ENCODE measurements at regions not wholly inside any gene's neighbourhood (a gene's known extent, or its start where the extent isn't known, plus 50 kb on each side); places are given as distances from the start of the nearest gene placed in this dataset.

- TF ChIP-seq, protein P1, sequence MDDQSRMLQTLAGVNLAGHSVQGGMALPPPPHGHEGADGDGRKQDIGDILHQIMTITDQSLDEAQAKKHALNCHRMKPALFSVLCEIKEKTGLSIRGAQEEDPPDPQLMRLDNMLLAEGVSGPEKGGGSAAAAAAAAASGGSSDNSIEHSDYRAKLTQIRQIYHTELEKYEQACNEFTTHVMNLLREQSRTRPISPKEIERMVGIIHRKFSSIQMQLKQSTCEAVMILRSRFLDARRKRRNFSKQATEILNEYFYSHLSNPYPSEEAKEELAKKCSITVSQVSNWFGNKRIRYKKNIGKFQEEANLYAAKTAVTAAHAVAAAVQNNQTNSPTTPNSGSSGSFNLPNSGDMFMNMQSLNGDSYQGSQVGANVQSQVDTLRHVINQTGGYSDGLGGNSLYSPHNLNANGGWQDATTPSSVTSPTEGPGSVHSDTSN (IDR thresholded peaks at IDR 0.05), result no peak
- TF ChIP-seq JUND (IDR thresholded peaks at IDR 0.05) (no peak), USF1 (IDR thresholded peaks at IDR 0.05; ENCODE audit: borderline replicate concordance, low read depth) (no peak), EP300 (IDR thresholded peaks at IDR 0.05; ENCODE audit: borderline replicate concordance in 1 of 2, low read depth in 1 of 2, low read length in 1 of 2) (no peak)
Observed at GRCh38 chrX:69014200-69014599, 151.1 kb downstream of the PJA1 start (continued).

GRCh38 chrX:69010339-69010738 is 154.9 kb downstream of the PJA1 start:
- Histone ChIP-seq H3K9me3 (no peaks in the 10 kb centered on the region), H3K27me3 (ENCODE audit: insufficient read depth) (no peaks in the 10 kb centered on the region), H3K4me1 (ENCODE audit: control insufficient read depth in 1 of 2, insufficient read depth in 2 of 2, low read depth in 1 of 2, low read length in 1 of 2) (no peaks in the 10 kb centered on the region; a peak in 1 of 4 replicates), H4K20me1 (ENCODE audit: insufficient read depth) (no peaks in the 10 kb centered on the region), H3K27ac (ENCODE audit: low read depth in 2 of 2, low read length in 1 of 2) (no peak overlapping the region), H3K36me3 (replicated peaks in 1 of 2; ENCODE audit: control insufficient read depth in 1 of 2, insufficient read depth in 2 of 2, low read length in 1 of 2) (no peaks in the 10 kb centered on the region), H3K4me3 (ENCODE audit: low read depth in 2 of 2, low read length in 1 of 2) (no peak overlapping the region), H3F3A (replicated peaks; ENCODE audit: insufficient read depth) (no peaks in the 10 kb centered on the region), H3K4me2 (no peak overlapping the region), H3K9ac (no peak overlapping the region), H3K9me2 (no peaks in the 10 kb centered on the region; the same call in 1 of the 2 replicates), H2AFZ (ENCODE audit: low read depth) (no peak overlapping the region), H3K79me2 (ENCODE audit: insufficient read depth) (no peaks in the 10 kb centered on the region)
- no peak for DNase-seq
- TF ChIP-seq SMC3 (IDR thresholded peaks at IDR 0.05; ENCODE audit: low read depth, low read length) (no peak), YY1 (IDR thresholded peaks at IDR 0.05; ENCODE audit: low read depth) (no peak), ELF1 (IDR thresholded peaks at IDR 0.05) (no peak), EP300 (IDR thresholded peaks at IDR 0.05; ENCODE audit: borderline replicate concordance in 1 of 2, low read depth in 1 of 2, low read length in 1 of 2) (no peak), GATA2 (CRISPR knock-in tag; IDR thresholded peaks at IDR 0.05) (no peak), TCF12 (IDR thresholded peaks at IDR 0.05) (no peak), TAF1 (IDR thresholded peaks at IDR 0.05; ENCODE audit: borderline replicate concordance, low read depth, low read length) (no peak), TEAD4 (IDR thresholded peaks at IDR 0.05; ENCODE audit: borderline replicate concordance, insufficient read depth) (no peak), MXI1 (IDR thresholded peaks at IDR 0.05; ENCODE audit: low read depth, low read length) (no peak)
- 10% methylated on average over 4 of the region's 4 CpGs for WGBS (ENCODE audit: low lambda C conversion rate)
- POLR2A ChIA-PET, result interaction anchor here (0.6 kb wide), 1 partner anchor 548 kb away, joined by 3 read pairs; no protein-coding TSS in a partner anchor
- CTCF ChIA-PET, result interaction anchor here (1.0 kb wide), 1 partner anchor 211 kb away, joined by 3 read pairs; no protein-coding TSS in a partner anchor

DNA sequence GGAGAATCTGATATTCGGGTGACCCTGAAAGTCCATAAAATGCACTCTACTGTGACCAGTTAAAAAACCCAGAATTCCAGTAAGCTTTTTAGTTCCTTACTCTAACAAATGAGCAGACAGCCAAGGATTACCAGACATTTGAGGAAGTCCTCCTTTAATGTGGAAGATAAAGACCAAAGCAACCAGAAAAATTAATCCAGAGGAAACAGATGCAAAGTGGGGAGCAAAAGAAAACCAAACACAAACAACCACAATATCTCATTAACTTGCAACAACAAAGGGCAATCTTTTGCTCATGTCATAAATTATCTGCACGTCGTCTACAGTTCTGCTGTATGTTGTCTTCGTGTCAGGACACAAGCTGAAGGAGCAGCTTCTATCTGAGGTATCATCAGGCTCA is 164.4 kb downstream of the PJA1 start:
- Histone ChIP-seq H3K9me2 (no peaks in the 10 kb centered on the region), H3K27ac (ENCODE audit: low read depth in 2 of 2, low read length in 1 of 2) (no peak overlapping the region), H3F3A (replicated peaks; ENCODE audit: insufficient read depth) (no peaks in the 10 kb centered on the region), H3K4me2 (no peak overlapping the region), H3K79me2 (ENCODE audit: insufficient read depth) (no peaks in the 10 kb centered on the region), H4K20me1 (ENCODE audit: insufficient read depth) (no peaks in the 10 kb centered on the region), H3K4me1 (ENCODE audit: control insufficient read depth in 1 of 2, insufficient read depth in 2 of 2, low read depth in 1 of 2, low read length in 1 of 2) (no peaks in the 10 kb centered on the region; a peak in 1 of 4 replicates), H2AFZ (ENCODE audit: low read depth) (no peak overlapping the region), H3K27me3 (ENCODE audit: insufficient read depth) (peaks cover 14% of the 10 kb centered on the region; the same call in 1 of the 2 replicates), H3K36me3 (replicated peaks in 1 of 2; ENCODE audit: control insufficient read depth in 1 of 2, insufficient read depth in 2 of 2, low read length in 1 of 2) (no peaks in the 10 kb centered on the region), H3K9me3 (no peaks in the 10 kb centered on the region), H3K4me3 (ENCODE audit: low read depth in 2 of 2, low read length in 1 of 2) (no peak overlapping the region), H3K9ac (no peak overlapping the region)
- no peak for DNase-seq
- 28% methylated on average over 4 of the region's 4 CpGs for WGBS (ENCODE audit: low lambda C conversion rate)
- POLR2A ChIA-PET, result no interaction called here
- TF ChIP-seq ZBTB33 (IDR thresholded peaks at IDR 0.05; ENCODE audit: borderline replicate concordance, low read depth) (no peak), MEF2A (IDR thresholded peaks at IDR 0.05; ENCODE audit: borderline replicate concordance, low read depth) (no peak), SIN3A (IDR thresholded peaks at IDR 0.05; ENCODE audit: borderline replicate concordance, low read depth, low read length) (no peak), FOSL2 (IDR thresholded peaks at IDR 0.05; ENCODE audit: borderline replicate concordance, low read depth) (no peak), EP300 (IDR thresholded peaks at IDR 0.05; ENCODE audit: borderline replicate concordance in 1 of 2, low read depth in 1 of 2, low read length in 1 of 2) (no peak), GATA2 (CRISPR knock-in tag; IDR thresholded peaks at IDR 0.05) (no peak), FOXM1 (IDR thresholded peaks at IDR 0.05; ENCODE audit: low read depth) (no peak), RCOR1 (IDR thresholded peaks at IDR 0.05; ENCODE audit: low read length) (no peak), TEAD4 (IDR thresholded peaks at IDR 0.05; ENCODE audit: borderline replicate concordance, insufficient read depth) (no peak), POLR2AphosphoS5 (IDR thresholded peaks at IDR 0.05; ENCODE audit: low read depth, low read length) (no peak)
- TF ChIP-seq, protein P1 (IDR thresholded peaks at IDR 0.05), result no peak
- TF ChIP-seq, protein P2, sequence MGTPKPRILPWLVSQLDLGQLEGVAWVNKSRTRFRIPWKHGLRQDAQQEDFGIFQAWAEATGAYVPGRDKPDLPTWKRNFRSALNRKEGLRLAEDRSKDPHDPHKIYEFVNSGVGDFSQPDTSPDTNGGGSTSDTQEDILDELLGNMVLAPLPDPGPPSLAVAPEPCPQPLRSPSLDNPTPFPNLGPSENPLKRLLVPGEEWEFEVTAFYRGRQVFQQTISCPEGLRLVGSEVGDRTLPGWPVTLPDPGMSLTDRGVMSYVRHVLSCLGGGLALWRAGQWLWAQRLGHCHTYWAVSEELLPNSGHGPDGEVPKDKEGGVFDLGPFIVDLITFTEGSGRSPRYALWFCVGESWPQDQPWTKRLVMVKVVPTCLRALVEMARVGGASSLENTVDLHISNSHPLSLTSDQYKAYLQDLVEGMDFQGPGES (IDR thresholded peaks at IDR 0.05; ENCODE audit: low read depth, low read length), result no peak
- CTCF ChIA-PET, result interaction anchor here (1.2 kb wide), 1 partner anchor 52 kb away, joined by 3 read pairs; no protein-coding TSS in a partner anchor

Measured in SK-N-SH (cell line).